HG03457 (cell line): ENCODE measurements at regions not wholly inside any gene's neighbourhood (a gene's known extent, or its start where the extent isn't known, plus 50 kb on each side); places are given as distances from the start of the nearest gene placed in this dataset.
"Not testable (repeated sequence)": the region's sequence is repeated elsewhere in the genome, so short reads cannot be mapped to it uniquely, and the experiment has no call there.

ENCODE experiments used
- ATAC-seq: cut with Tn5 transposase; IDR thresholded peaks from one replicate; pipeline ENCODE4 v1.9.1; 2021; ENCODE audit warnings: moderate number of reproducible peaks; ENCODE audit not compliant: unreplicated experiment

GRCh38 chr12:115377779-115378178 is 693.8 kb upstream of the TBX3 start:
- ATAC-seq: no peak

GRCh38 chr12:115377230-115377629 is 693.3 kb upstream of the TBX3 start:
- no peak for ATAC-seq

- ATAC-seq: peak; percentile 94
These were observed 691.4 kb upstream of the TBX3 start for GRCh38 chr12:115375186-115375991.

GRCh38 chr12:115374480-115375185 is 690.7 kb upstream of the TBX3 start:
- ATAC-seq: no peak

GRCh38 chr12:115371711-115372110 is 687.7 kb upstream of the TBX3 start:
- no peak for ATAC-seq

GRCh38 chr12:115370650-115371049 is 686.7 kb upstream of the TBX3 start:
- no peak for ATAC-seq

GRCh38 chr12:115370207-115370606 is 686.2 kb upstream of the TBX3 start:
- ATAC-seq: no peak

- not testable (repeated sequence) for ATAC-seq
These were observed 682.3 kb upstream of the TBX3 start for GRCh38 chr12:115366277-115366676.

- not testable (repeated sequence) for ATAC-seq
These were observed 681.8 kb upstream of the TBX3 start for GRCh38 chr12:115365765-115366164.

GRCh38 chr12:115364921-115365320 is 680.9 kb upstream of the TBX3 start:
- no peak for ATAC-seq

- no peak for ATAC-seq
These were observed 678.5 kb upstream of the TBX3 start for GRCh38 chr12:115362339-115362976.

GRCh38 chr12:115357681-115358080 is 673.7 kb upstream of the TBX3 start:
- no peak for ATAC-seq

- no peak for ATAC-seq
These were observed 671.3 kb upstream of the TBX3 start for GRCh38 chr12:115355301-115355700.

GRCh38 chr12:115354007-115354890 is 670.3 kb upstream of the TBX3 start:
- no peak for ATAC-seq

- no peak for ATAC-seq
These were observed 669.5 kb upstream of the TBX3 start for GRCh38 chr12:115353467-115353866.

- ATAC-seq: no peak
These were observed 667.6 kb upstream of the TBX3 start for GRCh38 chr12:115351514-115352077.

- no peak for ATAC-seq
These were observed 665.7 kb upstream of the TBX3 start for GRCh38 chr12:115349711-115350110.

- no peak for ATAC-seq
These were observed 664.3 kb upstream of the TBX3 start for GRCh38 chr12:115348301-115348700.

GRCh38 chr12:115343601-115344000 is 659.6 kb upstream of the TBX3 start:
- ATAC-seq: no peak

GRCh38 chr12:115343008-115343407 is 659.0 kb upstream of the TBX3 start:
- ATAC-seq: no peak

- ATAC-seq: no peak
These were observed 657.5 kb upstream of the TBX3 start for GRCh38 chr12:115341442-115341841.
